ENCODE measurements at regions not wholly inside any gene's neighbourhood (a gene's known extent, or its start where the extent isn't known, plus 50 kb on each side); places are given as distances from the start of the nearest gene placed in this dataset.

- no peak for TF ChIP-seq CTCF (IDR thresholded peaks at IDR 0.05)
- Histone ChIP-seq H3K4me3 (no peak overlapping the region), H3K27ac (no peak overlapping the region), H3K9me3 (no peaks in the 10 kb centered on the region), H3K27me3 (no peaks in the 10 kb centered on the region), H3K36me3 (no peaks in the 10 kb centered on the region), H3K4me1 (no peaks in the 10 kb centered on the region)
- DNase-seq (no peak), ATAC-seq (no peak)
- intact Hi-C loops (cut with DNase I): no loop called here
These were observed 2451.8 kb downstream of the PCDH7 start for GRCh38 chr4:33171873-33172525.

- Histone ChIP-seq H3K27ac (no peak overlapping the region), H3K4me3 (no peak overlapping the region), H3K36me3 (no peaks in the 10 kb centered on the region), H3K27me3 (no peaks in the 10 kb centered on the region), H3K4me1 (no peaks in the 10 kb centered on the region), H3K9me3 (no peaks in the 10 kb centered on the region)
- no peak for ATAC-seq
- no peak for TF ChIP-seq CTCF (IDR thresholded peaks at IDR 0.05)
- DNase-seq: no peak
- intact Hi-C loops (cut with DNase I): no loop called here
These were observed 2456.4 kb downstream of the PCDH7 start for GRCh38 chr4:33176566-33176965.

- intact Hi-C loops (cut with DNase I): no loop called here
- no peak for TF ChIP-seq CTCF (IDR thresholded peaks at IDR 0.05)
- H3K36me3 ChIP-seq: no peaks in the 10 kb centered on the region
- no peak overlapping the region for H3K4me3 ChIP-seq
- H3K9me3 ChIP-seq: no peaks in the 10 kb centered on the region
- no peaks in the 10 kb centered on the region for H3K27me3 ChIP-seq
- no peak for DNase-seq
- no peaks in the 10 kb centered on the region for H3K4me1 ChIP-seq
- ATAC-seq: no peak
- H3K27ac ChIP-seq: no peak overlapping the region
These were observed 2464.6 kb downstream of the PCDH7 start for GRCh38 chr4:33184657-33185290.

GRCh38 chr4:33187035-33187434 is 2466.9 kb downstream of the PCDH7 start:
- Histone ChIP-seq H3K27me3 (no peaks in the 10 kb centered on the region), H3K4me3 (no peak overlapping the region), H3K27ac (no peak overlapping the region), H3K9me3 (no peaks in the 10 kb centered on the region), H3K36me3 (no peaks in the 10 kb centered on the region), H3K4me1 (no peaks in the 10 kb centered on the region)
- ATAC-seq: no peak
- intact Hi-C loops (cut with DNase I): no loop called here
- no peak for DNase-seq
- TF ChIP-seq CTCF (IDR thresholded peaks at IDR 0.05): no peak

- intact Hi-C loops (cut with DNase I): no loop called here
- Histone ChIP-seq H3K27ac (no peak overlapping the region), H3K36me3 (no peaks in the 10 kb centered on the region), H3K4me3 (no peak overlapping the region), H3K27me3 (no peaks in the 10 kb centered on the region), H3K9me3 (no peaks in the 10 kb centered on the region), H3K4me1 (no peaks in the 10 kb centered on the region)
- DNase-seq (no peak), ATAC-seq (no peak)
- no peak for TF ChIP-seq CTCF (IDR thresholded peaks at IDR 0.05)
These were observed 2468.6 kb downstream of the PCDH7 start for GRCh38 chr4:33188733-33189132.
